GM08714 (cell line): ENCODE measurements at regions not wholly inside any gene's neighbourhood (a gene's known extent, or its start where the extent isn't known, plus 50 kb on each side); places are given as distances from the start of the nearest gene placed in this dataset.

Source experiments
- H3K4me3 ChIP-seq: fragments of 200-500 bp; sonication (Bioruptor generic); 2 replicates; pipeline ENCODE4 v1.5.1; 2014; ENCODE audit warnings: mild to moderate bottlenecking, low read length, inconsistent platforms
- ZNF274 ChIP-seq: IDR thresholded peaks from 2 replicates; pipeline ENCODE4 v1.6.1; 2012; ENCODE audit warnings: mild to moderate bottlenecking, low read depth, low read length

DNA sequence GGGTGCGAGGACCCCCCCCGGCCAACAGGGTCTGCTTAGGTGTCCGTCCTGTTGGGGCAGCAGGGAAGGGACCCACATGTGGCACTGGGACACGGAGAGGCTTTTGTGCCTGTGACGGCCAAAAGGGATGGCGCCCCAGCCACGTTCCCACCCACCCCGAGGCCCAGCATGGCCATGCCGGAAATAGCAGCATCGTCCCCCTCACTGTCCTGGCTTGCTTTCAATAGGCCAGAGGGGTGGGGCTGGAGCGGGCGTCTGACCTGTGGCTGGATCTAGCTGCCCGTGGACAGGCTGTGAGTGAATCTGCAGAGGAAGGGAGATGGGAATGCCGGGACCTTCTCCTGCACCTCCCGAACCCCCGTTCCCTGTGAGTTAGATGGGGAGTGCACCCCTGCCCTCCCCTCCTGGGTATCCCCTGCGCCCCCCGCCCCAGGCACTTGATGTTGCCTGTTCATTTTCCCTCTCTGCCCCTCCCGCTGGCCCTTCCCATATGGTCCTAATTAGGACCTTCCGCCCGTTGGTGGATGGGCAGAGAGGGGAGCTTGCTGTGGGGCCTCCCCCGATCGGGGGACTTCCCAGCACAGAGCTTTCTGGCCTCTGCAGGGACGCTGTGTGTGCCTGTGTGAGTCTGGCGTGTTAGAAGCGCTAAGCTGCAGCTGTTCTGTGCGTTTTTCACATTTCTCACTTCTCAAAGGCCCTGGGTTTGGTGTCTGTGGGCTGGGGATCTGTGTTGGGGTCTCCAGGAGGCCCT, 292.8 kb downstream of the SEC14L1 start:
- no peak overlapping the region for H3K4me3 ChIP-seq
- TF ChIP-seq ZNF274: no peak

DNA sequence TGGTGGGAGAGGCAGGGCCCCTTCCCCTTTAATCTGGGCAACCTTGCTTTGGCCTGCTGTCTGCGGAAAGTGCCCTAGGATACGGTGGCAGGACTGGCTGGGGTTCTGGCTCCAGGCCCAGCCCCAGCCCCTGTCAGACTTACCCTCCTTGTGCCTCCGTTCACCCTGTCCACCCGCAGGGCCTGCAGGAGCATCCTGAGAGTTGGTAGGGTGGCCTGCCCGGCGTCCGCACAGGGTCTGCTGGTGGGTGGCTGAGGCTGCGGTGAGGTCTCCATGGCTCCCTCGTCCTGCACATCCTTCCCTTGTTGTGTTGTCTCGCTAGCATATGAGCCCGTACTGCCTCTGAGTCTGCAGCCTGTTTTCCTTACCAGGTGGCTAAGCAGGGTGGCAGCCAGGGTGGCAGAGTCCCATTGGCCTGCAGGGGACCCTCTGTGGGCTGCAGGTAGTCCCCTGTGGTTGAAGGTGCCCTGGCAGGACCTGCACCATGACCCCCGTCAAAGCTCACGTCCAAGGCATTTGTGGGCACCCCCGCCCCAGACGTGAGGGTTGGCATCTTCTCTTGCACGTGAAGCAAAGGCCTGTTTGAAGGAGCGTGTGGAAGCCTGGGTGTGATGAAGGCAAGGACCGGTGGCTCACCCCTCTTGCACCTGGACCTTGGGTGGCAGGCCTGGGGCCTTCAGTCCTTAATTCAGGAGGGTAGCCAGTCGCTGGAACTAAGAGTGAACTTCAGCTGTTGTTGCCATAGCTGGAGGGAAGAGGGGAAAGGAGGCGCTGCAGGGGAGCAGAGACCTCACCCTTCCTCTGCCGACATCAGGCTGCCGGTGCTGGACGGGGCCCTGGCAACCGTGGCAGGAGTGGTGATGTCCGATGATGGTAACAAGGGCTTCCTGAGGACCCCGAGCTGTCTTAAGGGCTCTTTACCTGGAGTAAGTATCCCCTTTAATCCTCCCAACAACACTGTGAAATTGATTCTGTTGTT, 293.7 kb downstream of the SEC14L1 start:
- no peak for TF ChIP-seq ZNF274
- H3K4me3 ChIP-seq: no peak overlapping the region

DNA sequence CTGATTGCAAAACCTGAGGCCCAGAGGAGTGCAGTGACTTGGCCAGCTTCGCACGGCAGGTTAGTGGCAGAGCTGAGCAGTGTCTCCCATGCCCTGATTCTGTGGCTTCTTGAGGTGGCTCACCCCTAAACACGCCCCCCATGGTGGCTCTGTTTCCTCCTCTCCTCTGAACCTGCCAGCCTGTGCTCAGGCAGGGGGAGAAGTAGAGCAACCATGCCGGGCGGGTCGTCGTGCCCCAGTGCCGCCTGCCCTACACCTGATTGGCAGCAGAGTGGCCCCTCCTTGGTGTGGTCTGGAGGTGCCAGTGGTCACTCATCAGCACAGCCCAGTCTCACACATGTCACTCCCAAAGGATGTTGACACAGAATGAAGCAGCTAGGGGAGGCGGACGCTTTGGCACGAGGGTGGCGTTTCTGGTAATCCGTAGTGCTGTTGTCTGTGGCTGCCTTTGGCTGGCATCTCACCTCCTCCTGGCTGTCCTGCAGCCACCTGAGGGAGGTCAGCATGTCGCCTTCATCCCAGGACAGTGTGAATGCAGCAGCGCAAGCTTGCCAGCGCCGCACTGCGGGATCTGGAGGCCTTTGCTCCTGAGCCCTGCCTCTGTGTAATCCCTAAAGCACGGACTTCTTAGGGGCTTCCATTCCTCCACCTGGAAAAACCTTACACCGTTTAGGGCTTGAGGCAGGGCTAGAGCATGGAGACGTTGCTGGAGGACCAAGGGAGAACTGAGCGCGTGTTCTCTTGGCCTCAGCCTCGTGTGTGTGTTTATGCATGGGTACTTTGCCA, 294.7 kb downstream of the SEC14L1 start:
- no peak overlapping the region for H3K4me3 ChIP-seq
- no peak for TF ChIP-seq ZNF274

DNA sequence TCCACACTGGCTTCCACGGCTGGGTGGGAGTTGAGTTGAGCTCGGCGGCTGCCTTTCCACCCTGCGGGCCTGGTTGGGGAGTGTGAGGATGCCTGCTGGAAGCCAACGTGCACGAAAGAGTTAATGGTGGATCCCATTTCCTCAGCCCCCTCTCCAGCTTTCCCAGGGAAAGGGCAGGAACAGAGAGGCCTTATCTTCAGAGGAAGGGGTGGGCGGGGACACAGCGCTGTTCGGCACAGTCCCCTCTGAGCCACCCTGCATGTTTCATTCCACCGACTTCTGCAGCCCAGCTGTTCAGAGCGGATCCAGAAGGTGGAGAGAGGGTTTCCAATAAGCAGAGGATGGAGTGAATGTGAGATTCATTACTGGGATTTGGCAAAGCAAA, 295.3 kb downstream of the SEC14L1 start:
- no peak for TF ChIP-seq ZNF274
- no peak overlapping the region for H3K4me3 ChIP-seq

DNA sequence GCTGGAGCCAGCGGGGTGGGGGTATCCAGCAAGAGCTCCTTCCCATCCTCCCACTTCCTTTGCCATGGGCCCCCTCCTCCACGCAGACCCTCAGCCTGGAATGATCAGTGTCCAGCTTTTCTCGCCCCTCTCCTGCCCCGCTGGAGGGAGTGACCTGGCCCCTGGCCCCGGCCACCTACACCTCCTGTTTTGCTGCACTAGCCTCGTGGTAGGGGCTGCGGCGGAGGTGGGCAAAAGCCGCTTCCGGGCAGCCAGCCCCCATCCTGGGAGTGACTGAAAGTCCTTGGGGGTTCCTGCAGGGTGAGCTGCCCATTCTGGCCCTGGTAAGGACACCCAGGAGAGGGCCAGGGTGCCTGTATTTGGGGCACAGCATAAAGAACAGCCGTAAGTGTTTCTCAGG, 295.7 kb downstream of the SEC14L1 start:
- no peak for TF ChIP-seq ZNF274
- H3K4me3 ChIP-seq: no peak overlapping the region

DNA sequence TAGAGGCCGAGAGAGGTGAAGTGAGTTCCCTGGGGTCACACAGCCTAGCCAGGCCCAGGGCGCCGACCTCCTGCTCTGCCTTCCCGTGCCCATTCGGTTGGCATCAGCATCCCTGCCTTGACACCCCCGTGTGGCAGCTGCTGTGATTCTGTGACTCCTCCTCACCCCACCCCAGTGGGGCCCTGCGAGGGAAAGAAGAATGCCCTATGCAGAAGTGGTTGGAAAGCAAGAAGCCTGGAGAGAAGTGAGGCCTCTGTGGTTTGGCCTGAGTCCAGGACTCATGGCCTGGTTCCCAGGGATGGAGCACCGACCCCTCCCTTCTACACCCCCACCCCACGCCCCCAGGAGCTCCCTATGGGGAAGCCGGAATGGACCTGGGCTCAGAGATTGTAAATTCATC, 296.2 kb downstream of the SEC14L1 start:
- no peak for TF ChIP-seq ZNF274
- H3K4me3 ChIP-seq: no peak overlapping the region

DNA sequence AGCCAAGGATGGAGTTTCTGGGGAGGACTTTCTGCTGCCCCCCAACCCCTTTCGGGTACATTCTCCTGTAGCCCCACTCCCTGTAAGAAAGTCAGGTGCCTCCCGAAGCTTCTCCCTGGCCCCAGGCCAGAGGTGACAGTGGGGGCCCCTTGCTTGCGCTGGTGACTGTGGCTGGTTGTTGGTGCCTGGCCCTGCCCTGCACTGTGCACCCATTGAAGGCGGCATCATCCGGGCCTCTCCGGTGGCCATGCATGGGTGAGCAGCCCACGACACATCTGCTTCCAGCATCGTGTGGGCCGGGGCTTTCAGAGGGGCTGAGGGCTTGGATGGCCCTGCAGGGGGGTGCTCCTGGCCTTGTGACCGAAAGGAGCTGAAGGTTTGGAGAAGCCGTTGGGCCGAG, 297.0 kb downstream of the SEC14L1 start:
- no peak overlapping the region for H3K4me3 ChIP-seq
- TF ChIP-seq ZNF274: no peak

DNA sequence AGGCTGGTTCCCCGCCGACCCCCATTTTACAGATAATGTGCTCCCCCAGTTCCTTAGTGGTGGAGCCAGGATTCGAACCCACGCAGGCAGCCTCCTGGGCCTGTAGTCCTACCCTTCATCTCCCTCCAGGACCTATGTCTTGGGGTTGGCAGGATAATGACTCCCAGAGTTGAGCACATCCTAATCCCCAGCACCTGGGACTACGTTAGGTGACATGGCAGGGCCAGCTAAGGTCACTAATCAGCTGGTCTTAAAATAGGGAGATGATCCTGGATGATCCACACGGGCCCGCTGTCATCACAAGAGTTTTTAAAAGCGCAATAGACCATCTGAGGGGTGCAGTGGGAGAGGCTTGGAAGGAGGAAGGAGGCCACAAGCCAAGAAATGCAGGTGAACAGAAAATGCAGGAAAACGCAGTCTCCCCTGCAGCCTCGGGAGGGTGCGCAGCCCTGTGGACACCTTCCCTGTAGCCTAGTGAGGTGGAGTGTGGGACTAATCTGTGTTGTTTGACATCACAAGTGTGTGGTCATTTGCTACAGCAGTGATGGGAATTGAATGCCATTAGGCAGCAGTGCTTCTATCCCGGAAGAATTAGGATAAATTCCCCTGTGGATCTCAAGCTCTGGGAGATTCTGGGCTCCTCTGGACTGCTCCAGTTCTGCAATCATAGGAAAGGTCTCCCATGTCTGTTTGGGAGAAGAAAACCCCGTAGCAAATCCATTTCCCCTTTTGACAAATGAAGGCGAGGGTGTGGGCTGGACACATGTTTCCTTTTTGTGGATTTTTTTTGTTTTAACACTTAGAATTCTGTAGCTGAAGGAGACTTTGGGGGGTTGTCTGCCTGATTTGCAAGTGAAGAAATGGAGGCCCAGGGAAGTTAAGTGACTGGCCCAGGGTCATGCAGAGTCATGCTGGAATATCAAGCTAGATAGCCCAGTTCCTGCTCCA, 297.7 kb downstream of the SEC14L1 start:
- TF ChIP-seq ZNF274: no peak
- H3K4me3 ChIP-seq: no peak overlapping the region; the same call in 1 of the 2 replicates

DNA sequence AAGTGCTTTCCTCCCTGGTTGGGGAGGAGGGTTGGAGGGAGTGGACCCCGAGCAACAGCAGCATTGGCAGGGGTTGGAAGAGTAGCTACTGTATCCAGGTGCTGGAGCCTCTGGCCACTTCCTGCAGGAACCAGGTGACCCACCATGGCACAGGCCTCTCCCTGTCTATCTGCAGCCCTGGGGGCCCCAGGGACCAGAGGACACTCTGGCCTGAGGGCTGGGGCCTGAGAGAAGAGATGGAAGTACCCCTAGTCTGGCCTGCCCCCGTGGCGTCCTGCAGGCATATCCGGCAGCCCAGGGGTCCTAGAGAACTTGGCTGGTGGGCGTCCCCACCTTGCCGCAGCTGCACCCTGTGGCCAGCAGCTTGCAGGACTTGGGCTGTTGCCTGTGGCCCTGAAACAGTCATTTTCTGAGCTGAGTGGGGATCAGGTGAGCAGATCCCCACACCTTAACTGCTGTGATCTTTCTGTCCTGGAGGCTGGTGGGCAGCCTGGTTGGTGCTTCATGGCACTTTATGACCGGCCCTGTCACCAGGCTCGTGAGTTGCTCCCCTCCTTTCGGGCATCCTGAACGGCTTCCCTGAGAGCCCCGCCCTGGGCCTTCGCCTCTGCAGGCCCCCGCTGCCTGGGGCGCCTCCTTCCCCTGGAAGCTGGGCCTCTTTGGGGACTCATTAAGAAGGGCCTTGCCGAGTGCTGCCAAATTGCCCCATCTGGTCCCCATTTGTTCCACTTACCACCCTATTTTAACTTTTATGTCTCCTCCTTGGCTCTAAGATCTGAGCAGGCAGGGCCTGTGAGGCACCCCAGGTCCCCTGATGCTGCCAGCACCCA, 298.6 kb downstream of the SEC14L1 start:
- no peak overlapping the region; the same call in 1 of the 2 replicates for H3K4me3 ChIP-seq
- no peak for TF ChIP-seq ZNF274

DNA sequence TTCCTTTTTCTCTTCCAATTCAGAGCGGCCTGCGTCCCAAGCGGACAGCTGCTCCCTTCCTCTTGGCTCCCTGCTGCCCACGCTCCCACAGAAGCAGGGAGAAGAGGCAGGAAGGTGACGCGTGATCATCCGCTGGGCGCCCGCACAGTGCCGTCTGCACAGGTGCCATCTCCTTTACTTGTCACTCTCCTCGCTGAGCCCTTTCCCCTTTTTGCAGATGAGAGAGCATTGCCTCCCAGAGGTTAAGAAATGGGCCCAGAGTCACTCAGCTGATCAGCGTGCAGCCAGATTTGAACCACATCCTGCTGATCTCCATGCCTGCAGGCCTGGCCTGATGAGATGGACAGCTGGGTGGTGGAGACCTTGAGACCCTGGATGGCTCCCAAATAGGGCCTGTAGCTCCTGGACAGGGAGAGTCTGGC, 299.8 kb downstream of the SEC14L1 start:
- TF ChIP-seq ZNF274: no peak
- peak overlapping the region; percentile 0; the same call in 1 of the 2 replicates for H3K4me3 ChIP-seq

DNA sequence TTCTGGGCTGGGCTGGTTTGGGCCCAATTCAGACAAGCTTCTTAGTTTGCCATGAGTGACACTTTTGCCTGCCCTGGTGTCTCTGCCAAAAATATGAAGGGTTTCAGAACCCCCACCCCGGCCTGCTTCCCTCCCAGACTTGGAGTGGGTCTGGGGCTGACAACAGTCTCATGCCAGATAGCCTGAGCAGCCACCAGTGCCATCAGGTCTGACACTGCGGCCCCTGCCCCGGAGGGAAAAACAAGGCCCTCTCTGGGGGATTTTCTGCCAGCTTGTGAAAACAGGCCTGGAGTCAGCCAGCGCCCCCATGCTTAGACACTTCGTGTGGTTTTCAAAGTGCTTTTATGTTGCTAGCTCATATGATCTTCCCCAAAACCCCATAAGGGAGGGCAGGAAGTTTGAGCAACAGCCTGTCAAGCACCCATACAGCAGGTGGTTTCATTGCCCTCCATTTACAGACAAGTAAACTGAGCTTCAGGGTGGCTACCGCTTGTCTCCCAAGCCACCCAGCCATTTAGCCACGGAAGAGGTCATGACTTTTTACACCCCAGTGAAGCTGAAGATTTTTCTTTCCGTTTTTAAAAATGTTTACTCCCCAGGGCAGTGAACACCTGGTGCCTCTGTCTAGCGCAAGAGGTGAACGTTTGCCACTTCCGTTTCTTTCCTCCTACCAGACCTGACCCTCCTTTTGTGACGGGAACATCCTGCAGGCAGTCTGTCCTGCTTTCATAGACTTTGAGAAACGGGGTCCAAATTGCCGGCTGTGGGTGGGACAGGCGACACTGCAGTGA, 300.6 kb downstream of the SEC14L1 start:
- no peak for TF ChIP-seq ZNF274
- peak overlapping the region; percentile 0; the same call in 1 of the 2 replicates for H3K4me3 ChIP-seq

DNA sequence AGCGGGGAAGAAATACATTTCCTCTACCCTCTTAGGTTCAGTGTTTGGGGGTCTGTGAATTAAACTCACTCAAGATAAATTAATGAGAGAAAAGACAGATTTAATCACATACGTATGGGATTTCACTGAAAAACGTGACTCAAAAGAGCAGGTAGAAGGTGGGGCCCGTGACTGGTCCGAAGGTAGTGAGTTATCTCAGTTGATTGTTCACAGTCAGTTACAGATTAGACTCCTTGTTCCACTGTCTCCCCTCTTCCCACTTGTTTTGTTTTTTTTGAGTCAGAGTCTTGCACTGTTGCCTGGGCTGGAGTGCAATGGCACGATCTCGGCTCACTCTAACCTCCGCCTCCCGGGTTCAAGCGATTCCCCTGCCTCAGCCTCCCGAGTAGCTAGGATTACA, 301.2 kb downstream of the SEC14L1 start:
- no peak for TF ChIP-seq ZNF274
- H3K4me3 ChIP-seq: no peak overlapping the region; the same call in 1 of the 2 replicates
